ENCODE measurements at regions not wholly inside any gene's neighbourhood (a gene's known extent, or its start where the extent isn't known, plus 50 kb on each side); places are given as distances from the start of the nearest gene placed in this dataset.

- no peaks in the 10 kb centered on the region for H3F3A ChIP-seq (replicated peaks; ENCODE audit: low read depth)
- Mint-ChIP-seq H3K4me1 (peaks cover 30% of the 10 kb centered on the region), H3K36me3 (ENCODE audit: low read depth) (peaks cover 16% of the 10 kb centered on the region; the same call in 2 of the 3 replicates), H3K27ac (no peak overlapping the region), H3K4me3 (no peak overlapping the region), H3K27me3 (ENCODE audit: insufficient read depth, low read depth, poor library complexity) (peaks cover 5% of the 10 kb centered on the region), H3K9me3 (peaks cover 15% of the 10 kb centered on the region)
- H3K4me1 ChIP-seq (ENCODE audit: insufficient read depth), result peaks cover 3% of the 10 kb centered on the region; the same call in 1 of the 2 replicates
- H3K4me3 ChIP-seq, result no peak overlapping the region
- no peak overlapping the region for H3K27ac ChIP-seq (ENCODE audit: low read depth)
- no peaks in the 10 kb centered on the region for H4K20me1 ChIP-seq (replicated peaks; ENCODE audit: insufficient read depth)
- H3K36me3 ChIP-seq (ENCODE audit: insufficient read depth), result no peaks in the 10 kb centered on the region; the same call in 1 of the 2 replicates
- H3K79me2 ChIP-seq (replicated peaks; ENCODE audit: insufficient read depth), result no peaks in the 10 kb centered on the region
- no peak overlapping the region for H2AFZ ChIP-seq
- peaks cover 28% of the 10 kb centered on the region for H3K9me2 ChIP-seq (ENCODE audit: insufficient read depth)
- no peak overlapping the region for H3K4me2 ChIP-seq
- DNase-seq (ENCODE audit: low spot score) (no peak), ATAC-seq (no peak)
- H3K27me3 ChIP-seq (ENCODE audit: insufficient read depth), result no peaks in the 10 kb centered on the region
- no peak for TF ChIP-seq POLR2AphosphoS5 (IDR thresholded peaks at IDR 0.05; ENCODE audit: low read depth)
- no peak for TF ChIP-seq EZH2 (IDR thresholded peaks at IDR 0.05; ENCODE audit: low read depth, unreplicated experiment)
- TF ChIP-seq, protein P1, sequence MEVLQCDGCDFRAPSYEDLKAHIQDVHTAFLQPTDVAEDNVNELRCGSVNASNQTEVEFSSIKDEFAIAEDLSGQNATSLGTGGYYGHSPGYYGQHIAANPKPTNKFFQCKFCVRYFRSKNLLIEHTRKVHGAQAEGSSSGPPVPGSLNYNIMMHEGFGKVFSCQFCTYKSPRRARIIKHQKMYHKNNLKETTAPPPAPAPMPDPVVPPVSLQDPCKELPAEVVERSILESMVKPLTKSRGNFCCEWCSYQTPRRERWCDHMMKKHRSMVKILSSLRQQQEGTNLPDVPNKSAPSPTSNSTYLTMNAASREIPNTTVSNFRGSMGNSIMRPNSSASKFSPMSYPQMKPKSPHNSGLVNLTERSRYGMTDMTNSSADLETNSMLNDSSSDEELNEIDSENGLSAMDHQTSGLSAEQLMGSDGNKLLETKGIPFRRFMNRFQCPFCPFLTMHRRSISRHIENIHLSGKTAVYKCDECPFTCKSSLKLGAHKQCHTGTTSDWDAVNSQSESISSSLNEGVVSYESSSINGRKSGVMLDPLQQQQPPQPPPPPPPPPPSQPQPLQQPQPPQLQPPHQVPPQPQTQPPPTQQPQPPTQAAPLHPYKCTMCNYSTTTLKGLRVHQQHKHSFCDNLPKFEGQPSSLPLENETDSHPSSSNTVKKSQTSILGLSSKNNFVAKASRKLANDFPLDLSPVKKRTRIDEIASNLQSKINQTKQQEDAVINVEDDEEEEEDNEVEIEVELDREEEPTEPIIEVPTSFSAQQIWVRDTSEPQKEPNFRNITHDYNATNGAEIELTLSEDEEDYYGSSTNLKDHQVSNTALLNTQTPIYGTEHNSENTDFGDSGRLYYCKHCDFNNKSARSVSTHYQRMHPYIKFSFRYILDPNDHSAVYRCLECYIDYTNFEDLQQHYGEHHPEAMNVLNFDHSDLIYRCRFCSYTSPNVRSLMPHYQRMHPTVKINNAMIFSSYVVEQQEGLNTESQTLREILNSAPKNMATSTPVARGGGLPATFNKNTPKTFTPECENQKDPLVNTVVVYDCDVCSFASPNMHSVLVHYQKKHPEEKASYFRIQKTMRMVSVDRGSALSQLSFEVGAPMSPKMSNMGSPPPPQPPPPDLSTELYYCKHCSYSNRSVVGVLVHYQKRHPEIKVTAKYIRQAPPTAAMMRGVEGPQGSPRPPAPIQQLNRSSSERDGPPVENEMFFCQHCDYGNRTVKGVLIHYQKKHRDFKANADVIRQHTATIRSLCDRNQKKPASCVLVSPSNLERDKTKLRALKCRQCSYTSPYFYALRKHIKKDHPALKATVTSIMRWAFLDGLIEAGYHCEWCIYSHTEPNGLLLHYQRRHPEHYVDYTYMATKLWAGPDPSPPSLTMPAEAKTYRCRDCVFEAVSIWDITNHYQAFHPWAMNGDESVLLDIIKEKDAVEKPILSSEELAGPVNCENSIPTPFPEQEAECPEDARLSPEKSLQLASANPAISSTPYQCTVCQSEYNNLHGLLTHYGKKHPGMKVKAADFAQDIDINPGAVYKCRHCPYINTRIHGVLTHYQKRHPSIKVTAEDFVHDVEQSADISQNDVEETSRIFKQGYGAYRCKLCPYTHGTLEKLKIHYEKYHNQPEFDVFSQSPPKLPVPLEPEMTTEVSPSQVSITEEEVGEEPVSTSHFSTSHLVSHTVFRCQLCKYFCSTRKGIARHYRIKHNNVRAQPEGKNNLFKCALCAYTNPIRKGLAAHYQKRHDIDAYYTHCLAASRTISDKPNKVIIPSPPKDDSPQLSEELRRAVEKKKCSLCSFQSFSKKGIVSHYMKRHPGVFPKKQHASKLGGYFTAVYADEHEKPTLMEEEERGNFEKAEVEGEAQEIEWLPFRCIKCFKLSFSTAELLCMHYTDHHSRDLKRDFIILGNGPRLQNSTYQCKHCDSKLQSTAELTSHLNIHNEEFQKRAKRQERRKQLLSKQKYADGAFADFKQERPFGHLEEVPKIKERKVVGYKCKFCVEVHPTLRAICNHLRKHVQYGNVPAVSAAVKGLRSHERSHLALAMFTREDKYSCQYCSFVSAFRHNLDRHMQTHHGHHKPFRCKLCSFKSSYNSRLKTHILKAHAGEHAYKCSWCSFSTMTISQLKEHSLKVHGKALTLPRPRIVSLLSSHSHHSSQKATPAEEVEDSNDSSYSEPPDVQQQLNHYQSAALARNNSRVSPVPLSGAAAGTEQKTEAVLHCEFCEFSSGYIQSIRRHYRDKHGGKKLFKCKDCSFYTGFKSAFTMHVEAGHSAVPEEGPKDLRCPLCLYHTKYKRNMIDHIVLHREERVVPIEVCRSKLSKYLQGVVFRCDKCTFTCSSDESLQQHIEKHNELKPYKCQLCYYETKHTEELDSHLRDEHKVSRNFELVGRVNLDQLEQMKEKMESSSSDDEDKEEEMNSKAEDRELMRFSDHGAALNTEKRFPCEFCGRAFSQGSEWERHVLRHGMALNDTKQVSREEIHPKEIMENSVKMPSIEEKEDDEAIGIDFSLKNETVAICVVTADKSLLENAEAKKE (CRISPR knock-in tag; IDR thresholded peaks at IDR 0.05), result no peak
- TF ChIP-seq CREB1 (CRISPR knock-in tag; IDR thresholded peaks at IDR 0.05; ENCODE audit: low read depth), result no peak
- TF ChIP-seq STAT1 (IDR thresholded peaks at IDR 0.05; ENCODE audit: unreplicated experiment), result no peak
- no peak for TF ChIP-seq EZH2phosphoT487 (IDR thresholded peaks at IDR 0.05; ENCODE audit: unreplicated experiment)
- no peak for TF ChIP-seq JUNB (IDR thresholded peaks at IDR 0.05; ENCODE audit: unreplicated experiment)
- no peak for TF ChIP-seq ZNF114 (CRISPR knock-in tag; IDR thresholded peaks at IDR 0.05)
These were observed 69.8 kb upstream of the CCN6 start for GRCh38 chr6:111984081-111984480.

Data from GM23338 (cell line).